Nephron progenitor cell (in vitro differentiated cells): ENCODE measurements at regions not wholly inside any gene's neighbourhood (a gene's known extent, or its start where the extent isn't known, plus 50 kb on each side); places are given as distances from the start of the nearest gene placed in this dataset.
"Not testable (repeated sequence)": the region's sequence is repeated elsewhere in the genome, so short reads cannot be mapped to it uniquely, and the experiment has no call there.

Experiments
- DNase-seq: peaks from one replicate; pipeline ENCODE4 v3.0.0; 2021
- H3K27ac Mint-ChIP-seq: 2 replicates; pipeline ENCODE4 v1.8.0; 2021; ENCODE audit warnings: mild to moderate bottlenecking, moderate library complexity, mixed read lengths
- H3K27me3 Mint-ChIP-seq: 2 replicates; pipeline ENCODE4 v1.8.0; 2021; ENCODE audit warnings: mild to moderate bottlenecking, low read depth, mixed read lengths; ENCODE audit not compliant: poor library complexity
- H3K36me3 Mint-ChIP-seq: 2 replicates; pipeline ENCODE4 v1.8.0; 2021; ENCODE audit warnings: low read depth, mixed read lengths
- H3K4me1 Mint-ChIP-seq: 2 replicates; pipeline ENCODE4 v1.8.0; 2021; ENCODE audit warnings: mixed read lengths
- H3K4me3 Mint-ChIP-seq: 2 replicates; pipeline ENCODE4 v1.8.0; 2021; ENCODE audit warnings: mild to moderate bottlenecking, moderate library complexity, mixed read lengths
- H3K9me3 Mint-ChIP-seq: 2 replicates; pipeline ENCODE4 v1.8.0; 2021; ENCODE audit warnings: mild to moderate bottlenecking, moderate library complexity, mixed read lengths
- CTCF ChIP-seq: fragments of 200-600 bp; sonication (generic); IDR thresholded peaks from 2 replicates; pipeline ENCODE4 v1.5.0; 2021; ENCODE audit warnings: antibody characterized with exemption

- no peaks in the 10 kb centered on the region for H3K36me3 Mint-ChIP-seq
These were observed 286.6 kb upstream of the TMTC4 start for GRCh38 chr13:100961186-100961585.

GRCh38 chr13:100958831-100959230, 284.2 kb upstream of the TMTC4 start:
- TF ChIP-seq CTCF, result no peak
- no peak overlapping the region for H3K4me3 Mint-ChIP-seq

More at GRCh38 chr13:100961186-100961585, 286.6 kb upstream of the TMTC4 start:
- Mint-ChIP-seq H3K27me3 (peaks cover 2% of the 10 kb centered on the region), H3K9me3 (peaks cover 11% of the 10 kb centered on the region), H3K27ac (no peak overlapping the region), H3K4me3 (no peak overlapping the region), H3K4me1 (no peaks in the 10 kb centered on the region)
- no peak for DNase-seq
- no peak for TF ChIP-seq CTCF

GRCh38 chr13:100957741-100958140, 283.1 kb upstream of the TMTC4 start:
- no peak overlapping the region for H3K27ac Mint-ChIP-seq

More at GRCh38 chr13:100958831-100959230, 284.2 kb upstream of the TMTC4 start:
- no peaks in the 10 kb centered on the region for H3K4me1 Mint-ChIP-seq
- H3K36me3 Mint-ChIP-seq, result no peaks in the 10 kb centered on the region
- peaks cover 6% of the 10 kb centered on the region for H3K27me3 Mint-ChIP-seq
- H3K27ac Mint-ChIP-seq, result no peak overlapping the region
- peaks cover 3% of the 10 kb centered on the region for H3K9me3 Mint-ChIP-seq
- no peak for DNase-seq

GRCh38 chr13:100954430-100955305, 280.1 kb upstream of the TMTC4 start:
- Mint-ChIP-seq H3K36me3 (no peaks in the 10 kb centered on the region), H3K27me3 (peaks cover 9% of the 10 kb centered on the region), H3K27ac (no peak overlapping the region), H3K4me3 (no peak overlapping the region), H3K9me3 (no peaks in the 10 kb centered on the region), H3K4me1 (no peaks in the 10 kb centered on the region)
- TF ChIP-seq CTCF, result no peak
- DNase-seq, result no peak

More at GRCh38 chr13:100957741-100958140, 283.1 kb upstream of the TMTC4 start:
- H3K4me3 Mint-ChIP-seq, result no peak overlapping the region
- peaks cover 9% of the 10 kb centered on the region for H3K27me3 Mint-ChIP-seq
- no peaks in the 10 kb centered on the region for H3K4me1 Mint-ChIP-seq
- no peaks in the 10 kb centered on the region for H3K36me3 Mint-ChIP-seq
- no peaks in the 10 kb centered on the region for H3K9me3 Mint-ChIP-seq
- no peak for DNase-seq
- no peak for TF ChIP-seq CTCF

- Mint-ChIP-seq H3K36me3 (no peaks in the 10 kb centered on the region), H3K27me3 (peaks cover 6% of the 10 kb centered on the region), H3K4me3 (no peak overlapping the region), H3K4me1 (no peaks in the 10 kb centered on the region), H3K27ac (no peak overlapping the region), H3K9me3 (no peaks in the 10 kb centered on the region)
- no peak for DNase-seq
- TF ChIP-seq CTCF, result no peak
These were observed 276.4 kb upstream of the TMTC4 start for GRCh38 chr13:100951016-100951415.

- not testable (repeated sequence) for H3K9me3 Mint-ChIP-seq, DNase-seq, H3K36me3 Mint-ChIP-seq, H3K4me1 Mint-ChIP-seq, H3K4me3 Mint-ChIP-seq, H3K27me3 Mint-ChIP-seq, H3K27ac Mint-ChIP-seq
These were observed 274.3 kb upstream of the TMTC4 start for GRCh38 chr13:100948937-100949336.
